ENCODE measurements at regions not wholly inside any gene's neighbourhood (a gene's known extent, or its start where the extent isn't known, plus 50 kb on each side); places are given as distances from the start of the nearest gene placed in this dataset.
A peak's percentile ranks its signal among the peaks of the same experiment; 100 is the strongest.

DNA sequence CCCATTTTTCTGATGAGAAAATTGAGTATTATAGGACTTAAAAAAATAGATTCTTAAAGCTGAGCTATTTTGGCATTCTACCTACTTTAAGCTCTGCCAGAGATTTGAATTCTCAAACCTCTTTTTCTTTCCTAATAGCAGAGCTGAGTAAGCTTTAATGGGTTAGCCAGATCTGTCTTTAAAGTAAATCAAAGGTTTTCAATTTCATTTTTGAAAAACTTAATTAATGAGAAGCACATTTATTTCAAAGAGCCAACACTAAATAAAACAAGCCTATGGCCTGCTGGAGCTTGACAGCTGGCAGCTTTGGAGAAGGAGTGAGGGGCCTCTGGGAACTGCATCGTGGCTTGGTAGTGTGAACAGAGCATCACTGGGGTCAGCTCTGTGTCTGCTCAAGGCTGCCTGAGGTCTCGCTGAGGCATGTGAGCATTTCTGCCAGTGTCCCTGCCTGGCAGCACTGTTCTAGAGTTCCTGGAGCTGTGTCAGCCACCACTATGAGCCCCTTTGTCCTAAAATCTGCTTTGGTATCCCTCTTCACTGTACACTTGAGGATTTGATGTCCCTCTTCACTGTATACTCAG lies 50.4 kb upstream of the PRSS23 start:
- TF ChIP-seq, protein P1, sequence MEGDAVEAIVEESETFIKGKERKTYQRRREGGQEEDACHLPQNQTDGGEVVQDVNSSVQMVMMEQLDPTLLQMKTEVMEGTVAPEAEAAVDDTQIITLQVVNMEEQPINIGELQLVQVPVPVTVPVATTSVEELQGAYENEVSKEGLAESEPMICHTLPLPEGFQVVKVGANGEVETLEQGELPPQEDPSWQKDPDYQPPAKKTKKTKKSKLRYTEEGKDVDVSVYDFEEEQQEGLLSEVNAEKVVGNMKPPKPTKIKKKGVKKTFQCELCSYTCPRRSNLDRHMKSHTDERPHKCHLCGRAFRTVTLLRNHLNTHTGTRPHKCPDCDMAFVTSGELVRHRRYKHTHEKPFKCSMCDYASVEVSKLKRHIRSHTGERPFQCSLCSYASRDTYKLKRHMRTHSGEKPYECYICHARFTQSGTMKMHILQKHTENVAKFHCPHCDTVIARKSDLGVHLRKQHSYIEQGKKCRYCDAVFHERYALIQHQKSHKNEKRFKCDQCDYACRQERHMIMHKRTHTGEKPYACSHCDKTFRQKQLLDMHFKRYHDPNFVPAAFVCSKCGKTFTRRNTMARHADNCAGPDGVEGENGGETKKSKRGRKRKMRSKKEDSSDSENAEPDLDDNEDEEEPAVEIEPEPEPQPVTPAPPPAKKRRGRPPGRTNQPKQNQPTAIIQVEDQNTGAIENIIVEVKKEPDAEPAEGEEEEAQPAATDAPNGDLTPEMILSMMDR (IDR thresholded peaks at IDR 0.05; ENCODE audit: insufficient read depth, low read depth, low read length, missing control alignments): no peak
- no peak for DNase-seq (ENCODE audit: low read depth)
- H3K4me3 ChIP-seq (ENCODE audit: low read length): no peak overlapping the region

DNA sequence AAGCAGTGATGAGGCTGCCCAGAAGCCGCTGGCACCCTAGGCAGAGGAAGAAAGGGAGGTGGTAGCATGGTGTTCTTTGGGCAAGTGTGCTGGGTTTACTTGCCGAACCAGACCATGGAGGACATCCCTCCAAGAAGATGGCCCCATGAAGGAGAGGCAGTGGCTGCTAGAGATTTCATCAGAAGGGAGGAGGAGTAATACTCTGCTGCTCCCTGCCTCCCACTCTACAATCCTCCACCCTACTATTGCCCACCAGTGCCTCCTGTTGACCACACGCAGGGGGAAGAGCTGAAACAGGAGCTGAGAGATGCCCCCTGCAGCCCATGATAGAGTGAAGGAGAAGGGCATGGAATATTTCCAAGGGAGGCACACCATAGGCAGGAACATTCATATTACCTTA lies 51.0 kb upstream of the PRSS23 start:
- TF ChIP-seq, protein P1 (IDR thresholded peaks at IDR 0.05; ENCODE audit: insufficient read depth, low read depth, low read length, missing control alignments): no peak
- DNase-seq (ENCODE audit: low read depth): no peak
- no peak overlapping the region for H3K4me3 ChIP-seq (ENCODE audit: low read length)

DNA sequence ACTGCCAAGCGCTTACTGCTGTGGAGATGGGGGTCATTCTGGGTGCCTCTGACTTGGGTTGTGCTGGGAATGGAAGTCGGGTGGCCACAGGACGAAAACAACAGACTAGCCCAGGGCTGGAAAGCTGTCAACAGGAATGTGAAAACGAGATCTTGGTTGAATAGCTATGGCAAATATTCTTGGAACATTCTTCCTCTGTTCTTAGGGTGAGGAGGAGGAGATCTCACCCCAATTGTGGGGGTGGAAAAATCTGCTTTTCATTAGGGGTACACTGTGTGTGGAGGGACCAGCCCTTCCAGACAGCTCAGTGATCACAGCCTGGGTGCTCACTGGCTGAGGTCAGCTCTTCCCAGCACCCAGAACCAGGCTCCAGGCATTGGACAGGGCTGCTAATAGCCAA lies 52.0 kb upstream of the PRSS23 start:
- TF ChIP-seq, protein P1 (IDR thresholded peaks at IDR 0.05; ENCODE audit: insufficient read depth, low read depth, low read length, missing control alignments): no peak
- H3K4me3 ChIP-seq (ENCODE audit: low read length): no peak overlapping the region
- DNase-seq (ENCODE audit: low read depth): no peak

GRCh38 chr11:86747801-86748200 lies 52.5 kb upstream of the PRSS23 start:
- no peak for DNase-seq (ENCODE audit: low read depth)
- TF ChIP-seq, protein P1 (IDR thresholded peaks at IDR 0.05; ENCODE audit: insufficient read depth, low read depth, low read length, missing control alignments): no peak

GRCh38 chr11:86746514-86746913 lies 53.8 kb upstream of the PRSS23 start:
- no peak overlapping the region for H3K4me3 ChIP-seq (ENCODE audit: low read length)
- TF ChIP-seq, protein P1 (IDR thresholded peaks at IDR 0.05; ENCODE audit: insufficient read depth, low read depth, low read length, missing control alignments): no peak
- no peak for DNase-seq (ENCODE audit: low read depth)

More at GRCh38 chr11:86747801-86748200, 52.5 kb upstream of the PRSS23 start:
- no peak overlapping the region for H3K4me3 ChIP-seq (ENCODE audit: low read length)

GRCh38 chr11:86745571-86745970 lies 54.8 kb upstream of the PRSS23 start:
- peak; percentile 53 for DNase-seq (ENCODE audit: low read depth)
- H3K4me3 ChIP-seq (ENCODE audit: low read length): no peak overlapping the region
- TF ChIP-seq, protein P1 (IDR thresholded peaks at IDR 0.05; ENCODE audit: insufficient read depth, low read depth, low read length, missing control alignments): no peak

Measured in epithelial cell of esophagus (primary cell).